ENCODE measurements at regions not wholly inside any gene's neighbourhood (a gene's known extent, or its start where the extent isn't known, plus 50 kb on each side); places are given as distances from the start of the nearest gene placed in this dataset.

DNA sequence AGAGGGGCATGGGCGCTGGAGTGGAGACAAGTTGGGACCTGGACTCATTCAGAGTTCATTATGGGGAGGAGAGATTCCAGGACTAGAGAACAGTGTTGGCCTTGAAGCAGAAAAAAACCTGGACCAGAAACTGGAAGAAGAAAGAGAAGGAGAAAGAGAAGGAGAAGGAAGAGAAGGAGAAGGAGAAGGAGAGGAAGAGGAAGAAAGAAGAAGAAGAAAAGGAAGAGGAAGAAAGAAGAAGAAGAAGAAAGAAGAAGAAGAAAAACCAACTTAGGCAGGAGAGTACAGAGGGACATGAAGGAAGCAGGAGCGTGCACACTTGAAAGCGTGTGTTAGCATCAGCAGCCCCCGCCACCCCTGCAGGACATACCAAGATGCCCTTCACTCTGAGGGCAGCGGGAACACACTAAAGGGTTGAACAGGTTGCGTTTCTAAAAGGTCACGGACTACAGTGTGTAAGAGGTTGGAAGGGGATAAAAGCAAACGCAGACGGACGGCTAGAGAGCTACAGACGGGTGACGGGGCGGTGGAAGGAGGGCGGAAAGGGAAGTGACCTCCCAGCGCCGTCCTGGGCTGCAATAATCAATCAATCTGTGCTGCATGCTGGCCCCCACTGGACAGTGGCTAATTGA is 95.3 kb downstream of the SEC61G start:
- H3K4me1 ChIP-seq, result no peaks in the 10 kb centered on the region
- H3K4me3 ChIP-seq, result no peak overlapping the region
- no peak overlapping the region for H3K27ac ChIP-seq
- no peaks in the 10 kb centered on the region for H3K36me3 ChIP-seq
- H3K27me3 ChIP-seq, result no peaks in the 10 kb centered on the region
- DNase-seq, result no peak
- intact Hi-C loops (cut with DNase I; ENCODE audit: low total_unique reads), result no loop called here
- H3K9me3 ChIP-seq, result no peaks in the 10 kb centered on the region
- TF ChIP-seq, protein P1, sequence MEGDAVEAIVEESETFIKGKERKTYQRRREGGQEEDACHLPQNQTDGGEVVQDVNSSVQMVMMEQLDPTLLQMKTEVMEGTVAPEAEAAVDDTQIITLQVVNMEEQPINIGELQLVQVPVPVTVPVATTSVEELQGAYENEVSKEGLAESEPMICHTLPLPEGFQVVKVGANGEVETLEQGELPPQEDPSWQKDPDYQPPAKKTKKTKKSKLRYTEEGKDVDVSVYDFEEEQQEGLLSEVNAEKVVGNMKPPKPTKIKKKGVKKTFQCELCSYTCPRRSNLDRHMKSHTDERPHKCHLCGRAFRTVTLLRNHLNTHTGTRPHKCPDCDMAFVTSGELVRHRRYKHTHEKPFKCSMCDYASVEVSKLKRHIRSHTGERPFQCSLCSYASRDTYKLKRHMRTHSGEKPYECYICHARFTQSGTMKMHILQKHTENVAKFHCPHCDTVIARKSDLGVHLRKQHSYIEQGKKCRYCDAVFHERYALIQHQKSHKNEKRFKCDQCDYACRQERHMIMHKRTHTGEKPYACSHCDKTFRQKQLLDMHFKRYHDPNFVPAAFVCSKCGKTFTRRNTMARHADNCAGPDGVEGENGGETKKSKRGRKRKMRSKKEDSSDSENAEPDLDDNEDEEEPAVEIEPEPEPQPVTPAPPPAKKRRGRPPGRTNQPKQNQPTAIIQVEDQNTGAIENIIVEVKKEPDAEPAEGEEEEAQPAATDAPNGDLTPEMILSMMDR (IDR thresholded peaks at IDR 0.05), result no peak
- no peak for TF ChIP-seq POLR2A (IDR thresholded peaks at IDR 0.05)

DNA sequence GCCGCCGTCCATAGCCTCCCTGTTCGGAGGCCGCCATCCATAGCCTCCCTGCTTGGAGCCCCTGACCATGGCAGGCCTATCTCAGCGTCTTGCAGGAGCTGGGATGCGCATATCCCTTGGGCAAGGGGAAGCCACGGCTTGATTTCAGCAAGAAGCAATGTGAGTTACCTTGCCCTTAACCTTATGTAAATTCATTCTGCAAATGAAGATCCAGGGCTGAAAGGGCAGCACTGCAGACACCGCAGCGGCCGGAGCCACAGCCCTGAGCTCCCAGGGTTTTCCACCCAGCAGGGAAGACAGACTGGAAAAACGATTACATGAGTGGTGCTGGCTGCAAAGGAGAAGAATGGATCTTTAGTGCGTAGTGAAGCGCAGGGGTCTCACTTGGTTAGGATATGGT is 95.8 kb downstream of the SEC61G start:
- TF ChIP-seq POLR2A (IDR thresholded peaks at IDR 0.05), result no peak
- TF ChIP-seq, protein P1 (IDR thresholded peaks at IDR 0.05), result no peak
- intact Hi-C loops (cut with DNase I; ENCODE audit: low total_unique reads), result no loop called here
- Histone ChIP-seq H3K9me3 (no peaks in the 10 kb centered on the region), H3K27ac (no peak overlapping the region), H3K36me3 (no peaks in the 10 kb centered on the region), H3K4me1 (no peaks in the 10 kb centered on the region), H3K4me3 (no peak overlapping the region), H3K27me3 (no peaks in the 10 kb centered on the region)
- DNase-seq, result no peak

DNA sequence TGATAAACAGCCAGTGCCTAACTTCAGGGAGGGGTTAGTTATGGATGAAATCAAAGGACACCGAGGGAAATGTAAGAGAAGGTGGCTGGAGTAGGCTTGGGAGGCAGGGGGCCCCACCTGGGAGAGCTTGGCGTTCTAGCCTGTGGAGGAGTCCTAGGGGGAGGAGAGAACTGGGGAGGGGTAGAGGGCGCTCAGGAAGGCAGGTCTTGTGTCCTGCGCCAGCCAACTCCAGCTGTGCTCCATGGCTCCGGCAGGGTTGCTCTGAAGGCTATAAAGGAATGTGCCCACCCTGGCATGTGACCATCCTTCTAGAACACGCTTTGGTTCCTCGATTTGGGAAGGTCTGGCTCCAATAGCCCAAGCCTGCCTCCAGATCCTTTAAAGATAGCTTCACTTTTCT is 96.3 kb downstream of the SEC61G start:
- H3K4me1 ChIP-seq, result no peaks in the 10 kb centered on the region
- H3K27ac ChIP-seq, result no peak overlapping the region
- H3K9me3 ChIP-seq, result no peaks in the 10 kb centered on the region
- TF ChIP-seq POLR2A (IDR thresholded peaks at IDR 0.05), result no peak
- TF ChIP-seq, protein P1 (IDR thresholded peaks at IDR 0.05), result no peak
- H3K27me3 ChIP-seq, result no peaks in the 10 kb centered on the region
- H3K4me3 ChIP-seq, result no peak overlapping the region
- H3K36me3 ChIP-seq, result no peaks in the 10 kb centered on the region
- intact Hi-C loops (cut with DNase I; ENCODE audit: low total_unique reads), result no loop called here
- DNase-seq, result no peak

DNA sequence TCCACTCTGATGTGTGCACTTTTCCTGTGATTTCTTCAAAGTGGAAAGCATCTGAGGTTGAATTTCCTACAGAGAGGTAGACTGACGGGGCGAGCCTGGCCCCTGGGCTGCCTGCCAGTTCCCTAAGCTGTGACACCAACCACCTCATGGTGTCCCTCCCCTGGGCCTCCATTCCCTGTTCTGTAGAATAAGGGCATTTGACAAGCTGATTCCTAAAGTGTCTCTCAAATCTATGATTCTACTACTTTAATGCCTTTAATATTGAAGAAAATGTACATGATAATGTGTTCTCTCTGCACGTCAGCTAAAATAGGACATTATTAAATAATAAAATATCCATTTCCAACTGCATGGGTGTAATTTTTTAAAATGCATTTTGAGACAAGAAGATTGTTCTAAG is 105.1 kb downstream of the SEC61G start:
- intact Hi-C loops (cut with DNase I; ENCODE audit: low total_unique reads), result no loop called here
- H3K27ac ChIP-seq, result no peak overlapping the region
- no peak overlapping the region for H3K4me3 ChIP-seq
- no peaks in the 10 kb centered on the region for H3K9me3 ChIP-seq
- DNase-seq, result no peak
- TF ChIP-seq POLR2A (IDR thresholded peaks at IDR 0.05), result no peak
- TF ChIP-seq, protein P1 (IDR thresholded peaks at IDR 0.05), result no peak
- H3K27me3 ChIP-seq, result no peaks in the 10 kb centered on the region
- no peaks in the 10 kb centered on the region for H3K4me1 ChIP-seq
- H3K36me3 ChIP-seq, result no peaks in the 10 kb centered on the region

DNA sequence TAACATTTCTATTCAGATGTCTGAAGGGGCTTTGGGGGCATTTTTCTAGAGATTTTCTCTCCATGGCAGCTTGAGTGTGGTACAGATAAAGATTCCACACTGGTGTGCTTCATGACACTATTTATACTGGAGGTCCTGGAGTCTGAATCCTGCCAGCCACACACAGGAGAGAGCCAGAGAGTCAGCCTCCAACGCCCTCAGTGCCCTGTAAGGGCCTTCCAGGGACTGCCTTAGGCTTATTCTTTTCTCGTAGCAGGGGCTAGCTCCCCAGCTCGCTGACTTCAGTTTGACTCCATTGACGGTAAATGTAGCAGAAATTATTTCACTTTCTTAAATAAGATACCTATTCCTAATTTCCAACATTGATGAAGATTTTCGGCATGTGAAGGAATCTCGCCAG is 100.9 kb downstream of the VSTM2A start:
- TF ChIP-seq, protein P1 (IDR thresholded peaks at IDR 0.05), result no peak
- TF ChIP-seq POLR2A (IDR thresholded peaks at IDR 0.05), result no peak
- Histone ChIP-seq H3K36me3 (no peaks in the 10 kb centered on the region), H3K4me3 (no peak overlapping the region), H3K27ac (no peak overlapping the region), H3K4me1 (no peaks in the 10 kb centered on the region), H3K27me3 (no peaks in the 10 kb centered on the region), H3K9me3 (no peaks in the 10 kb centered on the region)
- no peak for DNase-seq
- intact Hi-C loops (cut with DNase I; ENCODE audit: low total_unique reads), result no loop called here
